Mesendoderm (in vitro differentiated cells): ENCODE measurements at regions not wholly inside any gene's neighbourhood (a gene's known extent, or its start where the extent isn't known, plus 50 kb on each side); places are given as distances from the start of the nearest gene placed in this dataset.

Experiments
- DNase-seq: peaks from one replicate; pipeline ENCODE4 v3.0.0; 2013
- H2AK5ac ChIP-seq: 2 replicates; pipeline ENCODE4 v1.6.1; 2013; ENCODE audit warnings: low read length, inconsistent platforms
- H2BK120ac ChIP-seq: 2 replicates; pipeline ENCODE4 v1.6.1; 2013; ENCODE audit warnings: low read depth, mild to moderate bottlenecking, low read length, moderate library complexity, mixed read lengths
- H2BK15ac ChIP-seq: replicated peaks from 2 replicates; pipeline ENCODE4 v1.6.1; 2013; ENCODE audit warnings: low read depth, mild to moderate bottlenecking, moderate library complexity
- H2BK5ac ChIP-seq: 2 replicates; pipeline ENCODE4 v1.6.1; 2013; ENCODE audit warnings: low read length, inconsistent platforms
- H3K18ac ChIP-seq: 2 replicates; pipeline ENCODE4 v1.6.1; 2013; ENCODE audit warnings: mild to moderate bottlenecking, low read length, mixed read lengths
- H3K23ac ChIP-seq: one replicate; pipeline ENCODE4 v1.6.1; 2013; ENCODE audit warnings: low read length
- H3K27ac ChIP-seq: 2 replicates; pipeline ENCODE4 v1.5.1; 2013; ENCODE audit warnings: low read depth, mild to moderate bottlenecking, inconsistent platforms, low read length, moderate library complexity
- H3K27me3 ChIP-seq: 2 replicates; pipeline ENCODE4 v1.6.1; 2013; ENCODE audit warnings: low read length, control low read depth, mild to moderate bottlenecking, inconsistent platforms; ENCODE audit not compliant: insufficient read depth, poor library complexity
- H3K36me3 ChIP-seq: 2 replicates; pipeline ENCODE4 v1.6.1; 2013; ENCODE audit warnings: low read length, inconsistent platforms; ENCODE audit not compliant: control insufficient read depth, insufficient read depth
- H3K4ac ChIP-seq: one replicate; pipeline ENCODE4 v1.6.1; 2013; ENCODE audit warnings: low read depth, mild to moderate bottlenecking, low read length, moderate library complexity
- H3K4me1 ChIP-seq: 2 replicates; pipeline ENCODE4 v1.6.1; 2013; ENCODE audit warnings: low read depth, low read length, inconsistent platforms; ENCODE audit not compliant: control insufficient read depth
- H3K4me2 ChIP-seq: 2 replicates; pipeline ENCODE4 v1.6.1; 2013; ENCODE audit warnings: low read length
- H3K4me3 ChIP-seq: 2 replicates; pipeline ENCODE4 v1.5.1; 2013; ENCODE audit warnings: mild to moderate bottlenecking, low read length
- H3K56ac ChIP-seq: one replicate; pipeline ENCODE4 v1.6.1; 2013; ENCODE audit warnings: low read length
- H3K79me1 ChIP-seq: 2 replicates; pipeline ENCODE4 v1.6.1; 2013; ENCODE audit warnings: low read length, inconsistent platforms
- H3K79me2 ChIP-seq: 2 replicates; pipeline ENCODE4 v1.6.1; 2013; ENCODE audit warnings: mild to moderate bottlenecking, low read length; ENCODE audit not compliant: control insufficient read depth, insufficient read depth
- H3K9ac ChIP-seq: 2 replicates; pipeline ENCODE4 v1.6.1; 2013; ENCODE audit warnings: low read length, inconsistent platforms
- H4K5ac ChIP-seq: one replicate; pipeline ENCODE4 v1.6.1; 2013; ENCODE audit warnings: low read length
- H4K8ac ChIP-seq: one replicate; pipeline ENCODE4 v1.6.1; 2013; ENCODE audit warnings: low read depth, mild to moderate bottlenecking, control low read depth, low read length, moderate library complexity
- WGBS: extraction: QIAGEN DNeasy Blood & Tissue Kit; methylation state at CpG from one replicate; pipeline ENCODE4 v1.1.7; 2013; ENCODE audit warnings: low lambda C conversion rate, missing lambda C conversion rate; ENCODE audit not compliant: insufficient coverage; ENCODE audit errors: extremely low coverage; 5-methylcytosine and 5-hydroxymethylcytosine counted together

- H3K4me3 ChIP-seq = no peak overlapping the region
- no peaks in the 10 kb centered on the region for H3K36me3 ChIP-seq
Measured at GRCh38 chr6:1047981-1048541, 263.8 kb upstream of the FOXQ1 start.

DNA sequence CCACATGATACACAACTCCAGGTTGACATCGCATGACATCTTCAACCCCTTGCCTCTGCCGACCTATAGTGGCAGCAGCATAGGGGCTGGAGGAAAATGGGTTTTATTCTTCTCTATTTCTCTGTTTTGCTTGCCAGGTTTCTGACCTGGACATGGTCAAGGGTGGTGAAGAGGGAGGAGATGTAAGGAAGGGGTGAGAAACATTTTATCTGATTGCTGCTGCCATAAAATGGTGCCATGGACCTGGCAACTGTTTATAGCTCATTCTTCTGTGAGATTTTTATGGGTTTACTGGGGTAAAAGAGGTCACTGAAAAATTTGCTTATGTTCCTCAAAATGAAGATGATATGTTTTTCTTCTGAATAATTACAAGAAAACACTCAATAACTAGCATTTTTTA, 266.7 kb upstream of the FOXQ1 start:
- no peaks in the 10 kb centered on the region for H3K4me1 ChIP-seq
- H3K36me3 ChIP-seq = no peaks in the 10 kb centered on the region
- DNase-seq = no peak
- H3K27me3 ChIP-seq = no peaks in the 10 kb centered on the region
- no peak overlapping the region for H3K4me2 ChIP-seq
- H4K5ac ChIP-seq = no peak overlapping the region
- no peak overlapping the region for H3K9ac ChIP-seq
- H2AK5ac ChIP-seq = no peak overlapping the region
- H3K27ac ChIP-seq = no peak overlapping the region
- no CpG with 5 or more reads among the region's 2 CpGs for WGBS
- H2BK5ac ChIP-seq = no peak overlapping the region
- H3K79me1 ChIP-seq = no peaks in the 10 kb centered on the region
- no peak overlapping the region for H2BK120ac ChIP-seq
- no peak overlapping the region for H2BK15ac ChIP-seq
- H3K23ac ChIP-seq = no peak overlapping the region
- no peaks in the 10 kb centered on the region for H3K79me2 ChIP-seq
- no peak overlapping the region for H3K56ac ChIP-seq
- no peak overlapping the region for H3K4me3 ChIP-seq
- no peak overlapping the region for H3K18ac ChIP-seq
- H4K8ac ChIP-seq = no peak overlapping the region
- no peak overlapping the region for H3K4ac ChIP-seq

More at GRCh38 chr6:1047981-1048541, 263.8 kb upstream of the FOXQ1 start:
- H2BK15ac ChIP-seq = no peak overlapping the region
- no peaks in the 10 kb centered on the region for H3K4me1 ChIP-seq
- no peak overlapping the region for H4K5ac ChIP-seq
- H3K27me3 ChIP-seq = no peaks in the 10 kb centered on the region
- no peak overlapping the region for H3K56ac ChIP-seq
- H2BK5ac ChIP-seq = no peak overlapping the region
- H3K79me2 ChIP-seq = no peaks in the 10 kb centered on the region
- H2BK120ac ChIP-seq = no peak overlapping the region
- no peak overlapping the region for H3K4me2 ChIP-seq
- no peak overlapping the region for H3K18ac ChIP-seq
- no peak for DNase-seq
- no peaks in the 10 kb centered on the region for H3K79me1 ChIP-seq
- no peak overlapping the region for H3K9ac ChIP-seq
- no peak overlapping the region for H4K8ac ChIP-seq
- no peak overlapping the region for H3K23ac ChIP-seq
- no CpG with 5 or more reads among the region's 13 CpGs for WGBS
- H2AK5ac ChIP-seq = no peak overlapping the region
- no peak overlapping the region for H3K27ac ChIP-seq
- no peak overlapping the region for H3K4ac ChIP-seq

GRCh38 chr6:1044040-1044836, 267.7 kb upstream of the FOXQ1 start:
- no peak overlapping the region for H3K4me2 ChIP-seq
- H3K79me2 ChIP-seq = no peaks in the 10 kb centered on the region
- H4K5ac ChIP-seq = no peak overlapping the region
- no peak overlapping the region for H4K8ac ChIP-seq
- H3K4ac ChIP-seq = no peak overlapping the region
- H3K4me3 ChIP-seq = no peak overlapping the region
- WGBS = no CpG with 5 or more reads among the region's 7 CpGs
- no peak overlapping the region for H3K9ac ChIP-seq
- no peak overlapping the region for H3K18ac ChIP-seq
- H2BK120ac ChIP-seq = no peak overlapping the region
- no peak overlapping the region for H2BK15ac ChIP-seq
- no peaks in the 10 kb centered on the region for H3K27me3 ChIP-seq
- no peak overlapping the region for H2BK5ac ChIP-seq
- H3K56ac ChIP-seq = no peak overlapping the region
- H3K27ac ChIP-seq = no peak overlapping the region
- H3K79me1 ChIP-seq = no peaks in the 10 kb centered on the region
- no peak overlapping the region for H3K23ac ChIP-seq
- H2AK5ac ChIP-seq = no peak overlapping the region
- no peak for DNase-seq
- H3K4me1 ChIP-seq = no peaks in the 10 kb centered on the region
- no peaks in the 10 kb centered on the region for H3K36me3 ChIP-seq

DNA sequence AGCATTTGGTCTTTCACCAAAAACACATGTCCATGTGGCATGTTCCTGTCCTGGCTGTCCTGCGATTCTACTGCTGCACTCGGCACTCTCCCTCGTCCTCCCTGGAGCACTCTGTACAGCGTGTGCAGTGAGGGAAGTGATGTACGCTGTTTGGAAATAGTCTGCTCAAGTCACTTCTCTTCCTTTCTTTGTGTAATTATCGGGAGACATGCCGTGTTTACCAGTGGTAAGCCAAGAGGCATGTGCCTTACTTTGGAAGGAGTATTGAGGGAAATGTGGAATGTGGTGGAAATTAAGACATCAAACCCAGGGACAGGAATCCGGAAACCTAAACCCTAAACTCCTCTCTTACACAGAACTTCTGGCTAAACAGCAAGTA, 268.5 kb upstream of the FOXQ1 start:
- DNase-seq = no peak
- WGBS = no CpG with 5 or more reads among the region's 8 CpGs
- no peak overlapping the region for H2BK15ac ChIP-seq

DNA sequence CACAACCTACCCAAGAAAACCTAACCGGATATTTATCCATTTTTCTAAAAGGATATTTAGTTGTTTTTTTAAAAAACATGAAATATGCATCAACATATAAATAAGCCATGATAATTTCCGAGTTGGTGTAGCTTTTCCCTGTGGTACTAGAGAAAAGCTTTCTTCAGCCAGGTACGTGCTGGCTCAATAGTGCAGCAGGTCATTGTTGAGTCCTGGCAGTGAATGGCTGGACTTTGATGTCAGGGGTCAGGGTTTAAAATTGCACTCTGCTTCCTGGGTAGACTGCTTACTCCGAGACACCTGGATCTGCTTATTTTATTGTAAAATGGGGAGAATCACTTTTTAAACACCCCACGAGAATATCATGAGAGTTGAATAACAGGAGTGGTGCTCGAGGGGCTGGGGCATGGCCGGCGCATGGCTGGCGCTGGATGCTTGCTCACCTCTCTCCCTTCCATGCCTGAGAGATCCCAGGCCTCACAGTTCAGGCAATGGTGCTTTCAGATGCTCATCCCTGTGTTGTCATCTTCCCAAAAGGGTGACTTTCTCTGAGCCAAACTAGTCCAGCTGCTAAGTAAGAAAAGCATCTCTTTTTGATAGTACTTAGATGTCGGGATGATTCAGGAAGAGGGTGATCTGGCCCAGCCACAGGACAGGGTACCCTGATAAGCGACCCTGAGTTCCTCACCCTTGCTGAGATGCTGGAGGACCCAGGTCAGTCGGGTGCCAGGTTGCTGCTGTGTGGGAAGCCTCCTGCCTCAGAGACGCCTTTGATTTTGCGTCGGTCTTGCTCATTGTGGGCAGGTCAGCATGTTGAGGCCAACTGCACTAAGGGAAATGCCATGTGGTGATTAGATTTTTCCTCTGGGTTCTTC, 269.1 kb upstream of the FOXQ1 start:
- Histone ChIP-seq H3K18ac (no peak overlapping the region), H4K8ac (no peak overlapping the region), H3K79me2 (no peaks in the 10 kb centered on the region), H3K4me3 (no peak overlapping the region), H2AK5ac (no peak overlapping the region), H3K4ac (no peak overlapping the region), H3K4me2 (no peak overlapping the region), H3K27me3 (no peaks in the 10 kb centered on the region), H3K9ac (no peak overlapping the region), H2BK5ac (no peak overlapping the region), H3K36me3 (no peaks in the 10 kb centered on the region), H4K5ac (no peak overlapping the region), H3K23ac (no peak overlapping the region), H3K27ac (no peak overlapping the region), H3K56ac (no peak overlapping the region), H2BK120ac (no peak overlapping the region), H3K4me1 (no peaks in the 10 kb centered on the region), H2BK15ac (no peak overlapping the region), H3K79me1 (no peaks in the 10 kb centered on the region)
- WGBS = no CpG with 5 or more reads among the region's 15 CpGs
- no peak for DNase-seq

More for the DNA sequence above, 268.5 kb upstream of the FOXQ1 start:
- Histone ChIP-seq H3K79me1 (no peaks in the 10 kb centered on the region), H3K4me2 (no peak overlapping the region), H4K5ac (no peak overlapping the region), H3K4me1 (no peaks in the 10 kb centered on the region), H3K56ac (no peak overlapping the region), H3K4me3 (no peak overlapping the region), H3K23ac (no peak overlapping the region), H2BK120ac (no peak overlapping the region), H3K79me2 (no peaks in the 10 kb centered on the region), H3K9ac (no peak overlapping the region), H3K27ac (no peak overlapping the region), H3K4ac (no peak overlapping the region), H4K8ac (no peak overlapping the region), H2AK5ac (no peak overlapping the region), H3K18ac (no peak overlapping the region), H3K27me3 (no peaks in the 10 kb centered on the region), H2BK5ac (no peak overlapping the region), H3K36me3 (no peaks in the 10 kb centered on the region)
